ENCODE measurements at regions not wholly inside any gene's neighbourhood (a gene's known extent, or its start where the extent isn't known, plus 50 kb on each side); places are given as distances from the start of the nearest gene placed in this dataset.

DNA sequence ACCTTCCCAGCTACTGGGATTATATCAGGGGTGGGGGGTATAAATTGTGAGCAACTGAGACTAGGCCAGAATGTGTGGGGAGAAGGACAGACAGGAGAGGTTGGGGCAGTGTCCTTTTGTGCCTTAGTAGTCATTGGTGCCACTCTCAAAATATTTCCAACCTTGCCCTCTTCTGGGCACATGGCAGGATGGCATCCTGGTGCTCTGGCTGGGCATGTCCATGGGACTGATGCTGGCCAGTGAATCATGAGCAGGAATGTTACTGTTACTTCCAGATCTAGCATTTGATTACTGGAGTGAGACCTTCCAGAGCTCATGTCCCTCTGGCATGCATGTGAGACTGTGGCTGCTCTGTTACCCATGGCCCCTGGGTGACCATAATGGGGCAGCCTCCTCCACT, 151.2 kb downstream of the MATN1 start:
- DNase-seq (ENCODE audit: low read depth): no peak
- POLR2A ChIA-PET: no interaction called here
- H3K36me3 ChIP-seq (ENCODE audit: control insufficient read depth, insufficient read depth, low read length): no peaks in the 10 kb centered on the region
- CTCF ChIA-PET: interaction anchor here (1.6 kb wide), 1 partner anchor 62 kb away, joined by 3 read pairs; no protein-coding TSS in a partner anchor
- no peak overlapping the region for H3K4me3 ChIP-seq (ENCODE audit: low read depth, low read length)
- TF ChIP-seq, protein P1, sequence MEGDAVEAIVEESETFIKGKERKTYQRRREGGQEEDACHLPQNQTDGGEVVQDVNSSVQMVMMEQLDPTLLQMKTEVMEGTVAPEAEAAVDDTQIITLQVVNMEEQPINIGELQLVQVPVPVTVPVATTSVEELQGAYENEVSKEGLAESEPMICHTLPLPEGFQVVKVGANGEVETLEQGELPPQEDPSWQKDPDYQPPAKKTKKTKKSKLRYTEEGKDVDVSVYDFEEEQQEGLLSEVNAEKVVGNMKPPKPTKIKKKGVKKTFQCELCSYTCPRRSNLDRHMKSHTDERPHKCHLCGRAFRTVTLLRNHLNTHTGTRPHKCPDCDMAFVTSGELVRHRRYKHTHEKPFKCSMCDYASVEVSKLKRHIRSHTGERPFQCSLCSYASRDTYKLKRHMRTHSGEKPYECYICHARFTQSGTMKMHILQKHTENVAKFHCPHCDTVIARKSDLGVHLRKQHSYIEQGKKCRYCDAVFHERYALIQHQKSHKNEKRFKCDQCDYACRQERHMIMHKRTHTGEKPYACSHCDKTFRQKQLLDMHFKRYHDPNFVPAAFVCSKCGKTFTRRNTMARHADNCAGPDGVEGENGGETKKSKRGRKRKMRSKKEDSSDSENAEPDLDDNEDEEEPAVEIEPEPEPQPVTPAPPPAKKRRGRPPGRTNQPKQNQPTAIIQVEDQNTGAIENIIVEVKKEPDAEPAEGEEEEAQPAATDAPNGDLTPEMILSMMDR (IDR thresholded peaks at IDR 0.05; ENCODE audit: insufficient read depth, low read depth, low read length): no peak; the same call in 1 of the 2 replicates
- no peaks in the 10 kb centered on the region; the same call in 1 of the 2 replicates for H3K27me3 ChIP-seq (ENCODE audit: control insufficient read depth, insufficient read depth, low read length)

DNA sequence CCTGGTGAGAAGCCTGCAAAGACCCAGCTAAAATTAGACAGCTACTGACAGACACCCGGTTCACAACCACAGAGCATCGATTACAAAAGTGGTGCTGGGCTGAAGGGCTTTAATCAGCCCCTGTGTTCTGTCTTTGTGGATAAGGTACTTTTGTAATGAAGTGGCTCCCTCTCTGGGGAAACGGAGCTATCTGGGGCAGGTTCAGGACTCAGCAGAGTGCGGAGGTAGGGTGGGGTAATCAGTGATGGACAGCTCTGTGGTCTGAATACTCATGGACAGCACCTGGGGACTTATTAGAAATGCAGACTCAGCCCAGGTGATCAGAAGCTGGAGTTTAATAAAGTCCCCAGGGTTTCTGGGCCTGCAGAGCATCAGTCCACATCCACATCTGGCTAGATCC, 152.0 kb downstream of the MATN1 start:
- no peaks in the 10 kb centered on the region; the same call in 1 of the 2 replicates for H3K27me3 ChIP-seq (ENCODE audit: control insufficient read depth, insufficient read depth, low read length)
- TF ChIP-seq, protein P1 (IDR thresholded peaks at IDR 0.05; ENCODE audit: insufficient read depth, low read depth, low read length): no peak
- H3K36me3 ChIP-seq (ENCODE audit: control insufficient read depth, insufficient read depth, low read length): no peaks in the 10 kb centered on the region
- CTCF ChIA-PET: interaction anchor here (1.6 kb wide), 1 partner anchor 61 kb away, joined by 3 read pairs; no protein-coding TSS in a partner anchor
- DNase-seq (ENCODE audit: low read depth): no peak
- POLR2A ChIA-PET: no interaction called here
- H3K4me3 ChIP-seq (ENCODE audit: low read depth, low read length): no peak overlapping the region

DNA sequence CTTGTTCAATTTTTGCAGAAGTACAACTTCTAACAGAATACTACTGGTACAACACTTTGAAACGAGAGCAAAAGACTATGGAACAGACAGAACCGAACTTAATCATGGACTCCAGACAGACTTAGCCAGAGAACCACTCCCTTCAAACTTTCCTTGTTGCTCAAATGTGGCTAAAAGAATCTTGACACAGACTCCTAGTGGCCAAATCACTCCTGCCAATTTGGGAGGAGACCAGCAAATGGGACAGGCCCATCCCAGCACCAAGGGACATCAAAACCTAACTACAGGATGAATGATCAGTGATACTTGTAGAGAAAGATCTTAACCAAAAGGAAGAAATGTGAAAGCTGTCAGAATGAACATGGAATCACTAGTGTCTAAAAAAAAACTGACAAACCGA, 154.0 kb downstream of the MATN1 start:
- Histone ChIP-seq H3K27me3 (ENCODE audit: control insufficient read depth, insufficient read depth, low read length) (no peaks in the 10 kb centered on the region; the same call in 1 of the 2 replicates), H3K36me3 (ENCODE audit: control insufficient read depth, insufficient read depth, low read length) (no peaks in the 10 kb centered on the region), H3K4me3 (ENCODE audit: low read depth, low read length) (no peak overlapping the region)
- ChIA-PET POLR2A (no interaction called here), CTCF (interaction anchor here (0.8 kb wide), 1 partner anchor 100 kb away, joined by 3 read pairs; no protein-coding TSS in a partner anchor)
- DNase-seq (ENCODE audit: low read depth): no peak
- TF ChIP-seq, protein P1 (IDR thresholded peaks at IDR 0.05; ENCODE audit: insufficient read depth, low read depth, low read length): no peak

DNA sequence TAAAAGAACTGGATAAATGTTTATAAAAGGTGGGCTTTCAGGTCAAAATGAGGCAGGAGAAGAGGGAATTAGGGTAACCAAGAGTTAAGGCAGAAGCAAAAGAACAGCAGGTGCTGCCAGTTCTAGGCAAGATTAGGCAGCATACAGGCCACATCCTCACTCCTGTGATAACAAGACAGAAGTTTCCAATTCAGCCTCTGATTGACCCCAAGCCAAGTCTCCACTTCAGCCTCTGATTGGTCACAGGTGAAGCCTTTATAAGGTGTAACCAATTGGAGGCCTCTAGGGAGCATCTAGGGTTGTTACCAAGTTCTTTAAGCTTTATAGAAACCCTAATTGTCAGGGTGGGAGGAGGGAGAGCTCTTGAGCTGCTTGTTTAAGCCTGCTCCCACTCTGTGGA, 160.8 kb downstream of the MATN1 start:
- TF ChIP-seq, protein P1 (IDR thresholded peaks at IDR 0.05; ENCODE audit: insufficient read depth, low read depth, low read length): no peak
- H3K36me3 ChIP-seq (ENCODE audit: control insufficient read depth, insufficient read depth, low read length): no peaks in the 10 kb centered on the region
- no peak for DNase-seq (ENCODE audit: low read depth)
- CTCF ChIA-PET: no interaction called here
- no peaks in the 10 kb centered on the region for H3K27me3 ChIP-seq (ENCODE audit: control insufficient read depth, insufficient read depth, low read length)
- POLR2A ChIA-PET: no interaction called here
- no peak overlapping the region for H3K4me3 ChIP-seq (ENCODE audit: low read depth, low read length)

DNA sequence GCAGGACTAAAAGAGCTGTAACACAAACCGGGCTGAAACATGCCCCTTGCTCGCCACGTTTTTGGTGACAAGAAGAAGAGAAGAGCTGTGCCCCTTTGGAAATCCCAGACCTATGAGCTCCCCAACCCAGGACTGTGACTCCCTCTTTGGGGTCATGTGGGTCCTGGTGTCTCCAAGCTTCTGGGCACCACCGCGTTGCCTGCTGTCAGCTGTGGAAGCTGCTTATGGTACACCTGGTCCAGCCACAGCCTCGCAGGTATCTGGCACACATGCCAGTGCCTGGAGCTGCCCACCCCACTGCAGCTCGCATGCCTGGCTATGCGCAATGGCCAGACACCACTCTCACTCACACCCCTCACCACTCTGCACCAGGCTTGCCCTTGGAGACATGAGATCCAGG, 171.8 kb downstream of the MATN1 start:
- no peak for DNase-seq (ENCODE audit: low read depth)
- TF ChIP-seq, protein P1 (IDR thresholded peaks at IDR 0.05; ENCODE audit: insufficient read depth, low read depth, low read length): no peak
- Histone ChIP-seq H3K36me3 (ENCODE audit: control insufficient read depth, insufficient read depth, low read length) (no peaks in the 10 kb centered on the region), H3K4me3 (ENCODE audit: low read depth, low read length) (no peak overlapping the region), H3K27me3 (ENCODE audit: control insufficient read depth, insufficient read depth, low read length) (no peaks in the 10 kb centered on the region)
- POLR2A ChIA-PET: no interaction called here
- CTCF ChIA-PET: interaction anchor here (1.5 kb wide), 1 partner anchor 14 kb away, joined by 3 read pairs; no protein-coding TSS in a partner anchor

Data from BJ (cell line).